ENCODE measurements at regions not wholly inside any gene's neighbourhood (a gene's known extent, or its start where the extent isn't known, plus 50 kb on each side); places are given as distances from the start of the nearest gene placed in this dataset.
"Not testable (repeated sequence)": the region's sequence is repeated elsewhere in the genome, so short reads cannot be mapped to it uniquely, and the experiment has no call there.

GRCh38 chr2:878245-878930 lies 72.3 kb upstream of the SNTG2 start:
- DNase-seq (ENCODE audit: low spot score) = no peak

- DNase-seq (ENCODE audit: low spot score) = no peak
Measured at GRCh38 chr2:877747-878146, 72.9 kb upstream of the SNTG2 start.

GRCh38 chr2:875687-876615 lies 74.7 kb upstream of the SNTG2 start:
- no peak for DNase-seq (ENCODE audit: low spot score)

GRCh38 chr2:873651-874580 lies 76.7 kb upstream of the SNTG2 start:
- no peak for DNase-seq (ENCODE audit: low spot score)

GRCh38 chr2:873027-873426 lies 77.6 kb upstream of the SNTG2 start:
- no peak for DNase-seq (ENCODE audit: low spot score)

GRCh38 chr2:871926-872680 lies 78.5 kb upstream of the SNTG2 start:
- no peak for DNase-seq (ENCODE audit: low spot score)

GRCh38 chr2:871175-871727 lies 79.4 kb upstream of the SNTG2 start:
- no peak for DNase-seq (ENCODE audit: low spot score)

- DNase-seq (ENCODE audit: low spot score) = no peak
Measured at GRCh38 chr2:870426-870825, 80.2 kb upstream of the SNTG2 start.

GRCh38 chr2:869894-870293 lies 80.8 kb upstream of the SNTG2 start:
- DNase-seq (ENCODE audit: low spot score) = no peak

- DNase-seq (ENCODE audit: low spot score) = no peak
Measured at GRCh38 chr2:869357-869871, 81.2 kb upstream of the SNTG2 start.

- DNase-seq (ENCODE audit: low spot score) = not testable (repeated sequence)
Measured at GRCh38 chr2:868857-869256, 81.8 kb upstream of the SNTG2 start.

GRCh38 chr2:867296-867695 lies 83.4 kb upstream of the SNTG2 start:
- DNase-seq (ENCODE audit: low spot score) = no peak

- no peak for DNase-seq (ENCODE audit: low spot score)
Measured at GRCh38 chr2:866887-867286, 83.8 kb upstream of the SNTG2 start.

- no peak for DNase-seq (ENCODE audit: low spot score)
Measured at GRCh38 chr2:866009-866680, 84.5 kb upstream of the SNTG2 start.

GRCh38 chr2:864501-865106 lies 86.0 kb upstream of the SNTG2 start:
- no peak for DNase-seq (ENCODE audit: low spot score)

GRCh38 chr2:863732-864450 lies 86.8 kb upstream of the SNTG2 start:
- DNase-seq (ENCODE audit: low spot score) = no peak

GRCh38 chr2:862731-863466 lies 87.8 kb upstream of the SNTG2 start:
- DNase-seq (ENCODE audit: low spot score) = no peak

GRCh38 chr2:862355-862687 lies 88.3 kb upstream of the SNTG2 start:
- DNase-seq (ENCODE audit: low spot score) = no peak

All from SK-N-DZ (cell line).